ENCODE measurements at regions not wholly inside any gene's neighbourhood (a gene's known extent, or its start where the extent isn't known, plus 50 kb on each side); places are given as distances from the start of the nearest gene placed in this dataset.

DNA sequence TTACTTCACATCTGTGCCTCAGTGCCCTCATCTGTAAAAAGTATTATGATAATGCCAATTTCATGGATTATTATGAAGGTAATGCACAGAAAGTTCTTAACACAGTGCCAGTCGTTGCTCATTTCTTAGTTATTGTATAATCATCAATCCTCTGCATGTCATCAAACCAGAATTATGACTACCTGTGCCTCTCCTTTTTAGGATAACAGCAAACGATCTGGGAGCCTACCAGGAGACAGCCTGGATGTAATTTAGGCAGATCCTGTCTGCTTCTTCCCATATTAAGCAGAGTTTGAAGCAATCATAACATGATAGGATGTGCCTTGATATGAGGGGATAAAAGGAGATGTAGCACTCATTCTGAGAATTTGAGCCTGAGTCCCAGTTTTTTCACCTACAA lies 177.4 kb upstream of the DPT start:
- TF ChIP-seq, protein P1, sequence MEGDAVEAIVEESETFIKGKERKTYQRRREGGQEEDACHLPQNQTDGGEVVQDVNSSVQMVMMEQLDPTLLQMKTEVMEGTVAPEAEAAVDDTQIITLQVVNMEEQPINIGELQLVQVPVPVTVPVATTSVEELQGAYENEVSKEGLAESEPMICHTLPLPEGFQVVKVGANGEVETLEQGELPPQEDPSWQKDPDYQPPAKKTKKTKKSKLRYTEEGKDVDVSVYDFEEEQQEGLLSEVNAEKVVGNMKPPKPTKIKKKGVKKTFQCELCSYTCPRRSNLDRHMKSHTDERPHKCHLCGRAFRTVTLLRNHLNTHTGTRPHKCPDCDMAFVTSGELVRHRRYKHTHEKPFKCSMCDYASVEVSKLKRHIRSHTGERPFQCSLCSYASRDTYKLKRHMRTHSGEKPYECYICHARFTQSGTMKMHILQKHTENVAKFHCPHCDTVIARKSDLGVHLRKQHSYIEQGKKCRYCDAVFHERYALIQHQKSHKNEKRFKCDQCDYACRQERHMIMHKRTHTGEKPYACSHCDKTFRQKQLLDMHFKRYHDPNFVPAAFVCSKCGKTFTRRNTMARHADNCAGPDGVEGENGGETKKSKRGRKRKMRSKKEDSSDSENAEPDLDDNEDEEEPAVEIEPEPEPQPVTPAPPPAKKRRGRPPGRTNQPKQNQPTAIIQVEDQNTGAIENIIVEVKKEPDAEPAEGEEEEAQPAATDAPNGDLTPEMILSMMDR (IDR thresholded peaks at IDR 0.05) = no peak
- TF ChIP-seq POLR2A (IDR thresholded peaks at IDR 0.05) = no peak
